T-helper 2 cell treated with Interferon-gamma antibody and Interleukin-4, amounts not matched to agents 5 μg/mL and 100 μg/mL, for 36 hours (primary cell): ENCODE measurements at regions not wholly inside any gene's neighbourhood (a gene's known extent, or its start where the extent isn't known, plus 50 kb on each side); places are given as distances from the start of the nearest gene placed in this dataset.

Source experiments
- DNase-seq: peaks from one replicate; pipeline ENCODE4 v3.0.0; 2021; ENCODE audit warnings: low spot score
- H3K27ac Mint-ChIP-seq: one replicate; pipeline ENCODE4 v1.8.0; 2021; ENCODE audit warnings: mild to moderate bottlenecking, mixed read lengths
- H3K27me3 Mint-ChIP-seq: one replicate; pipeline ENCODE4 v1.8.0; 2021; ENCODE audit warnings: low read depth, mixed read lengths
- H3K36me3 Mint-ChIP-seq: one replicate; pipeline ENCODE4 v1.8.0; 2021; ENCODE audit warnings: low read depth, mixed read lengths
- H3K4me1 Mint-ChIP-seq: one replicate; pipeline ENCODE4 v1.8.0; 2021; ENCODE audit warnings: low read depth, mixed read lengths
- H3K4me3 Mint-ChIP-seq: one replicate; pipeline ENCODE4 v1.8.0; 2022; ENCODE audit warnings: mild to moderate bottlenecking, moderate library complexity, mixed read lengths
- H3K9me3 Mint-ChIP-seq: one replicate; pipeline ENCODE4 v1.8.0; 2021; ENCODE audit warnings: mixed read lengths

DNA sequence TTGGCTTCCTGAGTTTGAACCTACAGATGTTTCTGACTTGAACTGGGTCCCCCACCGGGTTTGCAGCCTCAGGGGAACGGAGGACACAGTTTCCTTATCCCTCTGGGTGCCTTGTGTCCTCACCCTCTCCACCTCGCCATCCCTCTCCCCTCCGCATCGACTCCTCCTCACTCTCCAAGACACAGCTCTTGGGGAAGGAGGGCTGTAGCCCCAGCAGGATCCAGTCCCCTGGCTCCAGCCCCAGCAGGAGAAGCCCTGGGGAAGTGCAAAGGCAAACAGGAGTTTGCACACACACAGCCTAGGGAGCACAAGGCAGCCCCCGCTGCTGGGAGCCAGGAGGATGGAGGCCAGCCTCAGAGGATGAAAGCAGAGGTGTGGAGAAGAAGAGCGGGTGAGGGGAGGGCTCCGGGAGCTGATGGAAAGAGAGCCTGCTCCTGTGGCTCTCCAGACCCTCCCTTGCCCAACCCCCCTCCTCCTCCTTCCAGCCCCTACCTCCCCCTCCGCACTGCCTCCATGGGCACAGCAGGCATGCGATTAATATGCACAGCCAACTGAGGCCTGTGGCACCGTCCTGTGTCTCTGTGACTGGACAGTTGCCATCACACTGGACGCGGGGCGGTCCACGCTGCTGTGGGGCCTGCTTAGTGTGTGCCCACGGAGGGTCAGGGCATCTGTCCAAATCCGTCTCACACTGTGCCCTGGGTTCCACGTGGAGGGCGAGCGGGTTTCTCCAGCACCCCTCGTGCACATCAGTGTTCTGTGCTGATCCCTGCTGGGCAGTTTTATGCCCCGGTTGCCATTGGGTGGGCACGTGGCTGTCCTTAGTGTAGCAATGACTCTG, 193.7 kb upstream of the DIO3 start:
- Mint-ChIP-seq H3K27ac (no peak overlapping the region), H3K27me3 (no peaks in the 10 kb centered on the region), H3K4me3 (no peak overlapping the region), H3K9me3 (no peaks in the 10 kb centered on the region), H3K36me3 (no peaks in the 10 kb centered on the region), H3K4me1 (peaks cover 2% of the 10 kb centered on the region)
- no peak for DNase-seq

DNA sequence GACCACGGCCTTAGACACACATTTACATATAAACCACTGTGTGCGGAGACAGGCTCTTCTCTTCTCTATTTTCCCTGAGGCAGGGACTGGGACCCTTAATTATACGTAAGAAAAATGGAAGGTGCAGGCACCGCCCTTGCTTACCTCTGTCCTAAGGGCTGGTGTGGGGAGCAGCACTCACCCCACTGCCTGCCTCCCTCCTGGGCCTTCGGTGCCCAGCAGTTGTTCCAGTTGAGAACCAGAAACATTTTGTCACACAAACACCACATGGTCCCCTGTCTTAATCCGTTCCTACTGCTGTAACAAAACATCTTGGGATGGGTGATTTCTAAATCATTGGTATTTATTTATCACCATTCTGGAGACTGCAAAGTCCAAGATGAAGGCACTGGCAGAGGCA, 192.7 kb upstream of the DIO3 start:
- Mint-ChIP-seq H3K36me3 (no peaks in the 10 kb centered on the region), H3K9me3 (no peaks in the 10 kb centered on the region), H3K27me3 (no peaks in the 10 kb centered on the region), H3K4me1 (no peaks in the 10 kb centered on the region), H3K4me3 (no peak overlapping the region), H3K27ac (no peak overlapping the region)
- no peak for DNase-seq

DNA sequence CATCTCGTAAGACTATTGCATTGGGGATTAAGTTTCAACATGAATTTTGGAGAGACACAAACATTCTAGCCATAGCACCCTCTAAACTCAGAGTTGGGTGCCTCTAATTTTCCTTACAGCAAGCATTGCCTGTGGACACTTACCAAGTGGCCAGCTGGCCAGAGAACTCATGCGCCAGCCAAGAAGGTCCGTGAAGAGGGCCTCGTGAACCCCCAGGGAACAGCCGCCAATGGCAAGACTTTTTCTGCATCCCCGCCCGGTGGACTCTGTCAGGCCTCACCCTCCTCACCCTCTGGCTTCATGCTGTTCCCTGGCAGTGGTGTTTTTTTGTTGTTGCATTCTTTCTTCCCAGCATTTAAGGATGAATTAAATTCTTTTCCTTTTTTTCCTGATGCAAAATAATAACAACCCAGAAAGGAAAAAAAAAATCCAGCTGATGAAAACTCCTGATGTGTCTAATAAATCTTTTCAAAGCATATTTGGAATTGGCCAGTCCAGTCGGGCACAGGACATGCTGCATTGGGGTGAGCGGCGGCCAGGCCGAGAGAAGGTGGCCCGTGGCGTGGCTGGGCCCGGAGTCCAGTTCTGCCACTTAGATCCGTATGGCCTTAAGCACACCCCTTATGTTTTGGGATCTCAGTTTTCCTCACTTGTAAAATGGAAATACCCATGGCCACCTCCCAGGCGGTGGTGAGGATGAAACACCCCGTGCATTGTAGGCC, 191.9 kb upstream of the DIO3 start:
- Mint-ChIP-seq H3K4me1 (no peaks in the 10 kb centered on the region), H3K27me3 (no peaks in the 10 kb centered on the region), H3K36me3 (no peaks in the 10 kb centered on the region), H3K4me3 (no peak overlapping the region), H3K27ac (no peak overlapping the region), H3K9me3 (no peaks in the 10 kb centered on the region)
- no peak for DNase-seq

DNA sequence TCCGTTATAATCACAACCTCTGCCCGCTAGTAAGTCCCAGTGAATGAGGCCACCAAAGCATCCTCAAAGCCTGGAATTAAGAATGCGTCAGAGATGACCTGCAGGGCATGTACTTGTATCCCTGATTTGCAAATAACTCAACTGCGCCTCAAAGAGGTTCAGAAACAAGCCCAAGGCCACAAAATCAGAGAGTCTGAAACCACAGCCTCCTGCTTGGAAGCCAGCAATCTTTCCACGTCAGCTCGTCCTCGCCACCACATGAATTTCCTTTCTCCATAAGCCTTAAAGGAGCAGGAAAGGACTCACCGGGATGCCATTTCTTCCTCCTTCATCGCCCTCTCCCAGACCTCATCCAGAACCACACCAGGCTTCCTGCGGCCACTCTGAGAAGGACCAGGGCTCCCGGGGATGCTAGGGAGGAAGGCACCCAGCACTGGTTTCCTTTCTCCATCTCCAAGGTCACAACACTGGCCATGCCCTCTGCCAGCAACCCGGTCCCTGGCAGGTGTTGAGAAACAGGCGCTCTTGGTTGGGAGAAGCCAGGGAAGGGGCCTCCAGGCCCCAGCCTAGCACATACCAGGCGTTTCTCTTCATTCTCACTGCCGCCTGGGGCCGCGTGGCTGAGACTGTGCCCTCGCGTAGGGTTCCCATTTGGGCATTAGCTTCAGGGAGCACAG, 191.2 kb upstream of the DIO3 start:
- Mint-ChIP-seq H3K9me3 (no peaks in the 10 kb centered on the region), H3K27me3 (no peaks in the 10 kb centered on the region), H3K4me1 (no peaks in the 10 kb centered on the region), H3K36me3 (no peaks in the 10 kb centered on the region), H3K27ac (no peak overlapping the region), H3K4me3 (no peak overlapping the region)
- DNase-seq, result no peak

DNA sequence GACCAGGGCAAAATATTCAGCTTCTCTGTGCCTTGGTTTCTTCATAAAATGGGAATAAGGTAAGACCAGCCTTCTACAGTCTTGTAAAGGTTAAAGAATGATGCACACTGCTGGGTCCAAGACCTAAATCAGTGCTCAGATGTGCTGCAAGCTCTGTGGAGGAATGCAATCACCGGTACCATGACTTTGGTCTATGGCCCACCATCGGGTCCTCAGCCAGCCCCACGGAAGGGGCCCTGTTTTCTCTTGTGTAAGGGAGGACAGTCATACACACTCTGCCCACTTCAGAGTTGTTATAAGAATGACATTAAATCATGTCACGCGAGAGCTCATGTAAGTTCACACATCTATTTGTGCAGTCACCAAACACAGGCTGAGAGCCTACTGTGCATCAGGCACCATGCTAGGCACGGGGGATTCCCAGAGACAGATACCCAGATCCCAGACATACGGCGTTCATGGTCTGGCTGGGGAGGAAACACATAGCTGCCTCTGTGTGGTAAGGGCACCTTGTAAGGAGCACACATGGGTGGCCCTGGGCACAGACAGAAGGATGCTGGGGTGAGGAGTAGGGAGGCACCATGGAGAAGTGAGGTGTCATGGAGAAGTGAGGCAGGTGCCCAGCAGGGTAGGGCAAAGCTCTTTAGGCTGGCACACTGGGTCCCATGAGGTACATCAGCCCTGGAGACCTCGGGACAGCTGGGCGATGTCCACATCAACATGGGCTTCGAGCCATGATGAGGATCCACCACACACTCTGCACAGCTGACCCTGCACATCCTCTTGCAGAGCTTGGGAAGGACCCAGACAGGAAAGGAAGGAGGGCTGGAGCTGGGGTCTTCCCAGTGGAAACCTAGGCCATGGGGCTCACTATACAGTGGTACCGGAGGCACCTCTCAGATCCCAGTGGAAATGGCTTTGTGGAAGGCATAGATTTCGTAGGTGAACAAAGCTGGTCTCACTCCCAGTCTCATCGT, 190.4 kb upstream of the DIO3 start:
- no peaks in the 10 kb centered on the region for H3K4me1 Mint-ChIP-seq
- no peak overlapping the region for H3K4me3 Mint-ChIP-seq
- H3K9me3 Mint-ChIP-seq, result no peaks in the 10 kb centered on the region
- no peak for DNase-seq
- no peak overlapping the region for H3K27ac Mint-ChIP-seq
- H3K36me3 Mint-ChIP-seq, result no peaks in the 10 kb centered on the region
- no peaks in the 10 kb centered on the region for H3K27me3 Mint-ChIP-seq

DNA sequence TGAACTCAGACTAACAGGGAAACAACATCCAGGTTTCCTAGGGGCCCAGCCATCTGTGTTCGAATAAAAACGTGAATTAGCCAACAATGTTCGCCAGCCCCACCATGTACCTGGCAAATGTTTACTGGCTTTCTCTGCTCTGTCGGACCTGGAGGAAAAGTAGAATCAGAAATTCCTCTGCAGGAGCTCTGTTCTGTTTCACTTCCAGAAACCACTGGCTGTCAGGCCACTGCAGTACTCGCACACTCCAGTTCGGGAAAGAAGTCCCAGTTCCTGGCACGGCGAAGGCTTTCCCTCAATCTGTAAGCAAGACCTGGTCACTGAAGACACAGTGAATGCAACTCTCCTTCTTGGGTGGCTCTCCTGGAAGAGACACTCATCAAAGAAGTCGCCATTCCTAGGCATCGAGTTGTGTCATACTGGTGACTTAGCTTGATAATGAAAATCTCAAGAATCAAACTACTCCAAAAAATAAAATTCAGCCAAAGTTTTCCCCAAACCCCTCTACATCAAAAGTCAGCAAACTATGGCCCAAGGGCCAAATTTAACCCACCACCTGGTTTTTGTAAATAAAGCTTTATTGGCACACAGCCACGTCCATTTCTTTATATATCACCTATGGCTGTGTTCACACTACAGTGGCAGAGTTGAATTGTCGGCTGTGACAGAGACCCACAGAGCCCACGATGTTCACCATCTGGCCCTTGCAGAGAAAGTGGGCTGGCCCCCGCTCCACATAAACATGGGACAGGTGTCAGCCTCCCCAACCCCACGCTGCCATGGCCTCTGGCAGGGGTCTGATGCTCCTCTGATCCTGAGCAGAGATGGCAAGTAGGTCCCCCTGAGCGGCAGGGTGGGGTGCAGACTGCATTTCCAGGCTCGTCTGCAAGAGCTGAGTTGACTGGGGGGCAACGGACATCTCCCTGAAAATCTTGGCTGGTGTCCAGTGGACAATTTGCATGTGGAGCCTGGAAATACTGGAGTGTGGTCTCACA, 189.2 kb upstream of the DIO3 start:
- Mint-ChIP-seq H3K9me3 (no peaks in the 10 kb centered on the region), H3K4me1 (no peaks in the 10 kb centered on the region), H3K36me3 (no peaks in the 10 kb centered on the region), H3K27ac (no peak overlapping the region), H3K27me3 (no peaks in the 10 kb centered on the region), H3K4me3 (no peak overlapping the region)
- DNase-seq, result no peak

DNA sequence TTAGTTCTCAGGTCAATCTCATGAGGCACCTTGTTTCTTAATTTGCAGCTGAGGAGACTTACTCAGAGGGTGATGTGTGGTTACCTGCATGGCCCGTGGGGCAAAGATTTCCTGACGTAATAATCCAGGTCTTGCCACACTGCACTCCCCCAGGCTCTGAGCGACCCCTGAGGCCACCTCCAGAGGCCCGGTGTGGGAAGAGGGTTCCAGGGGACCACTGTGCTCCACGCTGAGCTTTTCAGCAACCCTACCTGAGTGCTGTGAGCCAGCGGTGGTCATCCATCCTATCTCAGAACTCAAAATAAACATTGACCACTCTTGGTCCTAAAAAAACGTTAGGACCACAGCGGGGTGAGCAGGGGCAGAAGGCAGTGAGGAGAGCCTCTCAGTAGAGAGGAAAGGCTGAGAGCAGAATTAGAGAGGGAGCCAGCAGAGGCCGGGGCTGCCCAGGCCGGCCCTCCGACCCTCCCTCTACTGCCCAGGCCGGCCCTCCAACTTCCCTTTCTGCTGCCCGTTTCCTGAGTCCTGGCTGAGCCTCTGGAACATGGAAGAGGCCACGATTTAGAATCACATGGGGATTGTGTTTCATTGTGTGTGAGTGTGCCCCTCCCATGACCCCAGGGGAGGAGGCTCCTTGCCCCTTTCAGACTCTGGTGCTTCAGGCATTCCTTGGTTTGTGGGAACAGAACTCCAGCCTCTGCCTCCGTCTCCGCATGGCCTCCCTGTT, 188.2 kb upstream of the DIO3 start:
- no peaks in the 10 kb centered on the region for H3K9me3 Mint-ChIP-seq
- no peaks in the 10 kb centered on the region for H3K36me3 Mint-ChIP-seq
- H3K4me3 Mint-ChIP-seq, result no peak overlapping the region
- no peaks in the 10 kb centered on the region for H3K4me1 Mint-ChIP-seq
- H3K27me3 Mint-ChIP-seq, result no peaks in the 10 kb centered on the region
- H3K27ac Mint-ChIP-seq, result no peak overlapping the region
- no peak for DNase-seq

DNA sequence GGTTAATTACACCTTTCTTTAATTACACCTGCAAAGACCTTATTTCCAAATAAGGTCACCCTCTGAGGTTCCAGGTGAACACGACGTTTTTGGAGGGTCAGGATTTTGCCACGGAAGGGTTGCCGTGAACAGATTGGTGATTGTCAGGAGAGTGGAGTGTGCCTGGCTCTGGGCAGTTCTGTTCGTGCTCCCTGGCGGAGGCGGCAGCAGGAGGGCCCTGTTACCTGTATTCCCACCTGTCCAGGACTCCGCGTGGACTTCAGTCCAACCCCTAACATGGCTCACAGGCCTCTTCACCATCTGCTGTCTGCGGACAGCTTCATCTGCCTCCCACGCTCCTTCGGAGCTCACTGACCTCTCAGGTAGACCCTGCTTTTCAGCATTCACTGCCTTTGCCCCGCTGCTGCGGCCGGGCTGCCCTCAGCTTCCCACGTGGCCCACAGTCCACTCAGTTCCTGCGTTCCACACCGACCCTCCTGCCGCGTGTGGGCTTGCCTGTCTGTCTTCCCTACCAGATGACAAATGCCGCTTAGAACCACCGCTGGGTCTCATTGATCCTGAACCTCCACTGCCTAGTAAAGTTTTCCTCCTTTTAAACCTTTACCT, 187.5 kb upstream of the DIO3 start:
- H3K9me3 Mint-ChIP-seq, result no peaks in the 10 kb centered on the region
- H3K4me1 Mint-ChIP-seq, result no peaks in the 10 kb centered on the region
- DNase-seq, result no peak
- H3K27ac Mint-ChIP-seq, result no peak overlapping the region
- H3K27me3 Mint-ChIP-seq, result no peaks in the 10 kb centered on the region
- no peaks in the 10 kb centered on the region for H3K36me3 Mint-ChIP-seq
- H3K4me3 Mint-ChIP-seq, result no peak overlapping the region

DNA sequence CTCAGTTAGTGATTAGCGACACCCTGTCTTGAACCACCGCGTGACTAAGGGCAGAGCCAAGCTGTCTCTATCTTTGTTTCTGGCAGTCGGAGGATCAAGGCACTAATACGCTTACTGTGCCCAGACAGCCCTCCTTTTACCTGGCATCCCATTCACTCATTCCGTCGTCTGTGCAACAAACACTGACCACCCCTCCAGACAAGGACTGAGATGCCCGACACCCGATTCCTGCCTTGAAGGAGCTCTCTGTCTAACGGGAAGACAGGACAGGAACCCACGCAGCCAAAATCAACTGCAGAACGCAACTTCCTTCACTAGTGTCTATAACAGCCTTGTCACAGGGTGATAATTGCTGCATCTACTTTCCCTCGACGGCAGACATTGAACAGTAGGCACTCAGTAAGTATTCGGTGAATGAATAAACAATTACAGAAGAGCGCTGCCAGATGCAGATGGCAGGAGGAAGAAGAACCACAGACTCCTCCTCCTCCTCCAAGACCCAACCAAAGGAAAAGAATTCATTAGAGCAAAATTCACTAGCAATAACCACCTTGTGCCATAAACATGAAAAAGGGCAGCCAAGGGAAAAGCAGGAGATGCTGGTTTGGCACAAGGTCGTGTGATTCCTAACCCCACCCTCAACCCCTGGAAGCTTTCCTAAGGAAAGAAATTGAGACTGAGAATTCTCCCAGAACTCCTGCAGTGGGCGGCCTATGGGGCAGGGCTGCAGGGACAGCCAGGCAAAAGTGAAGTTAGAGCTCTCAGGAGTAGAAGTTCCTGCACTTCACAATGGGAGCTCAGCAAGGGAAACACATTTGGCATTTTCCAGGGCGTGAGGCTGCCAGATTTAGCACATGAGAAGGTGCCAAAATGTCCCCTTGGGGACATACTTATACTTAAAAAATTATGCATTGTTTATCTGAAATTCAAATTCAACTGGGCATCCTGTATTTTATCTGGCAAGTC, 186.6 kb upstream of the DIO3 start:
- Mint-ChIP-seq H3K4me3 (no peak overlapping the region), H3K4me1 (no peaks in the 10 kb centered on the region), H3K36me3 (no peaks in the 10 kb centered on the region), H3K9me3 (no peaks in the 10 kb centered on the region), H3K27me3 (no peaks in the 10 kb centered on the region), H3K27ac (no peak overlapping the region)
- no peak for DNase-seq

DNA sequence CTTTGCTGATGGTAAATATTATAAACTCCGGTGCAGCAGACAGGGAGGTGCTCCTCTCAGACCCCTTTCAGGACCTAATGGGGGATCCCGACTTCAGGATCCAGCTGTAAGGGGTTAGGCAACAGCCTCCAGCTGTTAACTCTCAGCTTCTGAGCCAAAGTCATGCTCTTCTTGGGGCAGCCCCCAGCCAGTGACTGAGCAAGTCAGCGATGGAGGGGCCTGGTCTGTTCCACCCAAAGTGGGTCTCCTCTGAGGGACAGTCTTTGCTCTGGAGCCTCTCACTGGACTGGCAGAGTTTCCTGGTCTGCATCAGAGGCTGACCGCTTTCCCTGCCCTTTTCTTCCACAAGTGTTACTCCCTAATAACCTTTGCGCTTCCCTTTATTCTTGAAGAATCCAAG, 184.2 kb upstream of the DIO3 start:
- Mint-ChIP-seq H3K36me3 (no peaks in the 10 kb centered on the region), H3K27me3 (no peaks in the 10 kb centered on the region), H3K4me3 (no peak overlapping the region), H3K9me3 (no peaks in the 10 kb centered on the region), H3K4me1 (no peaks in the 10 kb centered on the region), H3K27ac (no peak overlapping the region)
- no peak for DNase-seq

DNA sequence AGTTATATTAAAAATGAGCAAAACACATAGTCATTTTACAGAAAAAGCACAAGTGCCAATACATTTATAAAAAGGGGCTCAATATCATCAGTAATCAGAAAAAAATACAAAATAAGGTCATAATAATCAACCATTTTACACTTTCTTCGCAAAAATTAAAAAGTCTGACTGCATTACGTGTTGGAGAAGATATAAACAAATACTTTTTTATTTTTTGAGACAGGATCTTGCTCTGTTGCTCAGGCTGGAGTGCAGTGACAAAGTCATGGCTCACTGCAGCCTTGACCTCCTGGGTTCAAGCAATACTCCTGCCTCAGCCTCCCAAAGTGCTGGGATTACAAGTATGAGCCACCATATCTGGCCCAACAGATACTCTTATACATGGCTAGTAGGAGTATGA, 181.5 kb upstream of the DIO3 start:
- Mint-ChIP-seq H3K36me3 (no peaks in the 10 kb centered on the region), H3K27ac (no peak overlapping the region), H3K4me3 (no peak overlapping the region), H3K4me1 (no peaks in the 10 kb centered on the region), H3K27me3 (no peaks in the 10 kb centered on the region), H3K9me3 (peaks cover 7% of the 10 kb centered on the region)
- DNase-seq, result no peak
